OCI-LY1 (cell line): ENCODE measurements at regions not wholly inside any gene's neighbourhood (a gene's known extent, or its start where the extent isn't known, plus 50 kb on each side); places are given as distances from the start of the nearest gene placed in this dataset.

Experiments
- H2AFZ ChIP-seq: fragments of 200-600 bp; sonication (generic), shearing (Covaris generic); 2 replicates; pipeline ENCODE4 v1.6.0; 2014; ENCODE audit warnings: antibody characterized with exemption, mild to moderate bottlenecking, low read length
- H3F3A ChIP-seq: fragments of 200-600 bp; sonication (generic), shearing (Covaris generic); 2 replicates; pipeline ENCODE4 v1.6.0; 2014; ENCODE audit warnings: mild to moderate bottlenecking, antibody characterized with exemption, low read length, moderate library complexity; ENCODE audit not compliant: insufficient read depth
- H3K27ac ChIP-seq: fragments of 200-600 bp; sonication (generic); 2 replicates; pipeline ENCODE4 v1.5.1; 2014; ENCODE audit warnings: low read length, mixed run types, mild to moderate bottlenecking, low read depth; ENCODE audit not compliant: poor library complexity, severe bottlenecking
- H3K27me3 ChIP-seq: fragments of 200-600 bp; sonication (generic); 2 replicates; pipeline ENCODE4 v1.6.0; 2014; ENCODE audit warnings: antibody characterized with exemption, mild to moderate bottlenecking, low read length, moderate library complexity; ENCODE audit not compliant: insufficient read depth
- H3K36me3 ChIP-seq: fragments of 200-600 bp; sonication (generic); 2 replicates; pipeline ENCODE4 v1.6.1; 2014; ENCODE audit warnings: mild to moderate bottlenecking, antibody characterized with exemption, low read length, moderate library complexity, mixed read lengths; ENCODE audit not compliant: insufficient read depth
- H3K4me1 ChIP-seq: fragments of 200-600 bp; sonication (generic); 2 replicates; pipeline ENCODE4 v1.5.1; 2014; ENCODE audit warnings: mild to moderate bottlenecking, low read length, moderate library complexity; ENCODE audit not compliant: insufficient read depth, severe bottlenecking
- H3K4me2 ChIP-seq: fragments of 200-600 bp; sonication (generic), shearing (Covaris generic); 2 replicates; pipeline ENCODE4 v1.6.1; 2014; ENCODE audit warnings: low read length
- H3K4me3 ChIP-seq: fragments of 200-600 bp; sonication (generic); 2 replicates; pipeline ENCODE4 v1.5.1; 2014; ENCODE audit warnings: low read length, low read depth, mild to moderate bottlenecking, mixed read lengths; ENCODE audit not compliant: poor library complexity, severe bottlenecking
- H3K79me2 ChIP-seq: fragments of 200-600 bp; shearing (Covaris generic); 2 replicates; pipeline ENCODE4 v1.6.1; 2016; ENCODE audit warnings: mixed run types, low read length, mixed read lengths; ENCODE audit not compliant: insufficient read depth
- H3K9ac ChIP-seq: fragments of 200-600 bp; sonication (generic), shearing (Covaris generic); 2 replicates; pipeline ENCODE4 v1.6.1; 2014; ENCODE audit warnings: mild to moderate bottlenecking, low read length, mixed read lengths
- H3K9me2 ChIP-seq: fragments of 200-600 bp; sonication (generic), shearing (Covaris generic); 2 replicates; pipeline ENCODE4 v1.6.1; 2014; ENCODE audit warnings: low read depth, mild to moderate bottlenecking, low read length, mixed read lengths
- H3K9me3 ChIP-seq: fragments of 200-600 bp; shearing (Covaris generic); 2 replicates; pipeline ENCODE4 v1.6.1; 2014; ENCODE audit warnings: low read length, mixed read lengths
- H4K20me1 ChIP-seq: fragments of 200-600 bp; sonication (generic), shearing (Covaris generic); 2 replicates; pipeline ENCODE4 v1.6.0; 2016; ENCODE audit warnings: mild to moderate bottlenecking, low read length; ENCODE audit not compliant: insufficient read depth
- CTCF ChIP-seq: fragments of 200-600 bp; sonication (generic), shearing (Covaris generic); IDR thresholded peaks from 2 replicates; pipeline ENCODE4 v1.5.1; 2017; ENCODE audit warnings: mild to moderate bottlenecking, antibody characterized with exemption, low read length, moderate library complexity, mixed read lengths
- EZH2 ChIP-seq: fragments of 200-600 bp; sonication (generic), shearing (Covaris generic); IDR thresholded peaks from 2 replicates; pipeline ENCODE4 v1.8.0; 2017; ENCODE audit warnings: borderline replicate concordance, mixed run types, mild to moderate bottlenecking, antibody characterized with exemption, low read length, moderate library complexity, mixed read lengths

GRCh38 chr15:31476236-31476810 is 149.7 kb downstream of the KLF13 start:
- no peaks in the 10 kb centered on the region for H3K79me2 ChIP-seq
- peaks cover 55% of the 10 kb centered on the region for H3K4me1 ChIP-seq
- no peaks in the 10 kb centered on the region for H3K36me3 ChIP-seq
- H3K4me2 ChIP-seq = no peak overlapping the region
- no peak overlapping the region for H2AFZ ChIP-seq
- no peaks in the 10 kb centered on the region for H3K9me2 ChIP-seq
- no peak overlapping the region for H3K27ac ChIP-seq
- no peaks in the 10 kb centered on the region for H4K20me1 ChIP-seq
- no peaks in the 10 kb centered on the region for H3K9me3 ChIP-seq
- H3K9ac ChIP-seq = no peak overlapping the region
- TF ChIP-seq CTCF = no peak
- TF ChIP-seq EZH2 = no peak
- H3F3A ChIP-seq = no peaks in the 10 kb centered on the region
- H3K27me3 ChIP-seq = no peaks in the 10 kb centered on the region
- H3K4me3 ChIP-seq = no peak overlapping the region

- no peaks in the 10 kb centered on the region for H3F3A ChIP-seq
- no peak overlapping the region for H3K4me3 ChIP-seq
- no peak overlapping the region for H3K27ac ChIP-seq
- H3K27me3 ChIP-seq = no peaks in the 10 kb centered on the region
- TF ChIP-seq EZH2 (no peak), CTCF (no peak)
- no peaks in the 10 kb centered on the region for H3K79me2 ChIP-seq
- H4K20me1 ChIP-seq = no peaks in the 10 kb centered on the region
- H2AFZ ChIP-seq = no peak overlapping the region
- no peaks in the 10 kb centered on the region for H3K36me3 ChIP-seq
- H3K9ac ChIP-seq = no peak overlapping the region
- peaks cover 60% of the 10 kb centered on the region for H3K4me1 ChIP-seq
- H3K4me2 ChIP-seq = no peak overlapping the region
- no peaks in the 10 kb centered on the region for H3K9me2 ChIP-seq
- H3K9me3 ChIP-seq = no peaks in the 10 kb centered on the region
Observed at GRCh38 chr15:31476866-31477265, 150.2 kb downstream of the KLF13 start.

- H3K9me2 ChIP-seq = no peaks in the 10 kb centered on the region
- H3K79me2 ChIP-seq = no peaks in the 10 kb centered on the region
- H2AFZ ChIP-seq = no peak overlapping the region
- H3K4me2 ChIP-seq = no peak overlapping the region
- no peaks in the 10 kb centered on the region for H3K9me3 ChIP-seq
- no peak overlapping the region for H3K9ac ChIP-seq
- H3K27me3 ChIP-seq = no peaks in the 10 kb centered on the region
- H3K4me1 ChIP-seq = peaks cover 61% of the 10 kb centered on the region
- no peak for TF ChIP-seq EZH2
- no peak for TF ChIP-seq CTCF
- H3F3A ChIP-seq = no peaks in the 10 kb centered on the region
- no peak overlapping the region for H3K4me3 ChIP-seq
- H3K27ac ChIP-seq = no peak overlapping the region
- H4K20me1 ChIP-seq = no peaks in the 10 kb centered on the region
- H3K36me3 ChIP-seq = no peaks in the 10 kb centered on the region
Observed at GRCh38 chr15:31477301-31477700, 150.7 kb downstream of the KLF13 start.
